GM23338 (cell line): ENCODE measurements at regions not wholly inside any gene's neighbourhood (a gene's known extent, or its start where the extent isn't known, plus 50 kb on each side); places are given as distances from the start of the nearest gene placed in this dataset.

ENCODE experiments used
- CREB1 ChIP-seq: fragments of 250-450 bp; sonication (Bioruptor Pico); IDR thresholded peaks from 2 replicates; pipeline ENCODE4 v1.5.0; 2020; ENCODE audit warnings: low read depth, mild to moderate bottlenecking, moderate library complexity
- EZH2 ChIP-seq: fragments of 200-600 bp; sonication (generic); IDR thresholded peaks from one replicate; pipeline ENCODE4 v1.8.0; 2017; ENCODE audit warnings: antibody characterized with exemption, mild to moderate bottlenecking, low read depth; ENCODE audit not compliant: unreplicated experiment
- EZH2phosphoT487 ChIP-seq: fragments of 200-600 bp; sonication (generic); IDR thresholded peaks from one replicate; pipeline ENCODE4 v1.8.1; 2018; ENCODE audit warnings: antibody characterized with exemption; ENCODE audit not compliant: unreplicated experiment
- JUNB ChIP-seq: IDR thresholded peaks from one replicate; pipeline ENCODE4 v1.6.1; 2016; ENCODE audit warnings: antibody characterized with exemption; ENCODE audit not compliant: unreplicated experiment
- NANOG ChIP-seq: IDR thresholded peaks from 2 replicates; pipeline ENCODE4 v1.6.1; 2016; ENCODE audit warnings: antibody characterized with exemption, borderline replicate concordance
- POLR2AphosphoS5 ChIP-seq: IDR thresholded peaks from 2 replicates; pipeline ENCODE4 v1.6.1; 2016; ENCODE audit warnings: antibody characterized with exemption, low read depth
- STAT1 ChIP-seq: IDR thresholded peaks from one replicate; pipeline ENCODE4 v1.6.1; 2016; ENCODE audit warnings: antibody characterized with exemption; ENCODE audit not compliant: unreplicated experiment
- ZNF114 ChIP-seq: fragments of 250-450 bp; sonication (Bioruptor Pico); IDR thresholded peaks from 2 replicates; pipeline ENCODE4 v1.5.0; 2020; ENCODE audit warnings: mild to moderate bottlenecking, moderate library complexity
- ZNF331 ChIP-seq: fragments of 250-450 bp; sonication (Bioruptor Pico); IDR thresholded peaks from 2 replicates; pipeline ENCODE4 v1.5.0; 2020; ENCODE audit warnings: low read depth, mild to moderate bottlenecking, moderate library complexity
- TF ChIP-seq, protein P1 (sequence below), 2 experiments: fragments of 200-600 bp in 1 of 2; sonication (generic) in 1 of 2; conservative IDR thresholded peaks; 2 replicates each; pipeline versions ENCODE4 v1.5.1 to v1.6.1; 2016 to 2017; ENCODE audit warnings: antibody characterized with exemption in 2 of 2, low read depth in 2 of 2, mild to moderate bottlenecking in 2 of 2, moderate library complexity in 1 of 2
- TF ChIP-seq, protein P2 (sequence below): IDR thresholded peaks from 2 replicates; pipeline ENCODE4 v1.6.1; 2016; ENCODE audit warnings: antibody characterized with exemption
- TF ChIP-seq, protein P3 (sequence below): IDR thresholded peaks from one replicate; pipeline ENCODE4 v1.6.1; 2018; ENCODE audit warnings: antibody characterized with exemption; ENCODE audit not compliant: unreplicated experiment

GRCh38 chr1:81439046-81439823, 361.5 kb upstream of the ADGRL2 start:
- TF ChIP-seq EZH2 (no peak), JUNB (no peak), POLR2AphosphoS5 (no peak), EZH2phosphoT487 (no peak), STAT1 (no peak), CREB1 (CRISPR knock-in tag) (no peak), ZNF114 (CRISPR knock-in tag) (no peak), ZNF331 (CRISPR knock-in tag) (no peak), NANOG (no peak)
- TF ChIP-seq, protein P1, sequence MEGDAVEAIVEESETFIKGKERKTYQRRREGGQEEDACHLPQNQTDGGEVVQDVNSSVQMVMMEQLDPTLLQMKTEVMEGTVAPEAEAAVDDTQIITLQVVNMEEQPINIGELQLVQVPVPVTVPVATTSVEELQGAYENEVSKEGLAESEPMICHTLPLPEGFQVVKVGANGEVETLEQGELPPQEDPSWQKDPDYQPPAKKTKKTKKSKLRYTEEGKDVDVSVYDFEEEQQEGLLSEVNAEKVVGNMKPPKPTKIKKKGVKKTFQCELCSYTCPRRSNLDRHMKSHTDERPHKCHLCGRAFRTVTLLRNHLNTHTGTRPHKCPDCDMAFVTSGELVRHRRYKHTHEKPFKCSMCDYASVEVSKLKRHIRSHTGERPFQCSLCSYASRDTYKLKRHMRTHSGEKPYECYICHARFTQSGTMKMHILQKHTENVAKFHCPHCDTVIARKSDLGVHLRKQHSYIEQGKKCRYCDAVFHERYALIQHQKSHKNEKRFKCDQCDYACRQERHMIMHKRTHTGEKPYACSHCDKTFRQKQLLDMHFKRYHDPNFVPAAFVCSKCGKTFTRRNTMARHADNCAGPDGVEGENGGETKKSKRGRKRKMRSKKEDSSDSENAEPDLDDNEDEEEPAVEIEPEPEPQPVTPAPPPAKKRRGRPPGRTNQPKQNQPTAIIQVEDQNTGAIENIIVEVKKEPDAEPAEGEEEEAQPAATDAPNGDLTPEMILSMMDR (conservative IDR thresholded peaks at IDR 0.05; ENCODE audit: low read depth in 2 of 2), result no peak
- TF ChIP-seq, protein P2, sequence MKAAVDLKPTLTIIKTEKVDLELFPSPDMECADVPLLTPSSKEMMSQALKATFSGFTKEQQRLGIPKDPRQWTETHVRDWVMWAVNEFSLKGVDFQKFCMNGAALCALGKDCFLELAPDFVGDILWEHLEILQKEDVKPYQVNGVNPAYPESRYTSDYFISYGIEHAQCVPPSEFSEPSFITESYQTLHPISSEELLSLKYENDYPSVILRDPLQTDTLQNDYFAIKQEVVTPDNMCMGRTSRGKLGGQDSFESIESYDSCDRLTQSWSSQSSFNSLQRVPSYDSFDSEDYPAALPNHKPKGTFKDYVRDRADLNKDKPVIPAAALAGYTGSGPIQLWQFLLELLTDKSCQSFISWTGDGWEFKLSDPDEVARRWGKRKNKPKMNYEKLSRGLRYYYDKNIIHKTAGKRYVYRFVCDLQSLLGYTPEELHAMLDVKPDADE, result no peak
- TF ChIP-seq, protein P3, sequence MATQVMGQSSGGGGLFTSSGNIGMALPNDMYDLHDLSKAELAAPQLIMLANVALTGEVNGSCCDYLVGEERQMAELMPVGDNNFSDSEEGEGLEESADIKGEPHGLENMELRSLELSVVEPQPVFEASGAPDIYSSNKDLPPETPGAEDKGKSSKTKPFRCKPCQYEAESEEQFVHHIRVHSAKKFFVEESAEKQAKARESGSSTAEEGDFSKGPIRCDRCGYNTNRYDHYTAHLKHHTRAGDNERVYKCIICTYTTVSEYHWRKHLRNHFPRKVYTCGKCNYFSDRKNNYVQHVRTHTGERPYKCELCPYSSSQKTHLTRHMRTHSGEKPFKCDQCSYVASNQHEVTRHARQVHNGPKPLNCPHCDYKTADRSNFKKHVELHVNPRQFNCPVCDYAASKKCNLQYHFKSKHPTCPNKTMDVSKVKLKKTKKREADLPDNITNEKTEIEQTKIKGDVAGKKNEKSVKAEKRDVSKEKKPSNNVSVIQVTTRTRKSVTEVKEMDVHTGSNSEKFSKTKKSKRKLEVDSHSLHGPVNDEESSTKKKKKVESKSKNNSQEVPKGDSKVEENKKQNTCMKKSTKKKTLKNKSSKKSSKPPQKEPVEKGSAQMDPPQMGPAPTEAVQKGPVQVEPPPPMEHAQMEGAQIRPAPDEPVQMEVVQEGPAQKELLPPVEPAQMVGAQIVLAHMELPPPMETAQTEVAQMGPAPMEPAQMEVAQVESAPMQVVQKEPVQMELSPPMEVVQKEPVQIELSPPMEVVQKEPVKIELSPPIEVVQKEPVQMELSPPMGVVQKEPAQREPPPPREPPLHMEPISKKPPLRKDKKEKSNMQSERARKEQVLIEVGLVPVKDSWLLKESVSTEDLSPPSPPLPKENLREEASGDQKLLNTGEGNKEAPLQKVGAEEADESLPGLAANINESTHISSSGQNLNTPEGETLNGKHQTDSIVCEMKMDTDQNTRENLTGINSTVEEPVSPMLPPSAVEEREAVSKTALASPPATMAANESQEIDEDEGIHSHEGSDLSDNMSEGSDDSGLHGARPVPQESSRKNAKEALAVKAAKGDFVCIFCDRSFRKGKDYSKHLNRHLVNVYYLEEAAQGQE, result no peak
